GM18511 (cell line): ENCODE measurements at regions not wholly inside any gene's neighbourhood (a gene's known extent, or its start where the extent isn't known, plus 50 kb on each side); places are given as distances from the start of the nearest gene placed in this dataset.

Experiments
- ATAC-seq: cut with Tn5 transposase; IDR thresholded peaks from one replicate; pipeline ENCODE4 v1.9.1; 2021; ENCODE audit warnings: mild to moderate bottlenecking, moderate library complexity; ENCODE audit not compliant: unreplicated experiment

DNA sequence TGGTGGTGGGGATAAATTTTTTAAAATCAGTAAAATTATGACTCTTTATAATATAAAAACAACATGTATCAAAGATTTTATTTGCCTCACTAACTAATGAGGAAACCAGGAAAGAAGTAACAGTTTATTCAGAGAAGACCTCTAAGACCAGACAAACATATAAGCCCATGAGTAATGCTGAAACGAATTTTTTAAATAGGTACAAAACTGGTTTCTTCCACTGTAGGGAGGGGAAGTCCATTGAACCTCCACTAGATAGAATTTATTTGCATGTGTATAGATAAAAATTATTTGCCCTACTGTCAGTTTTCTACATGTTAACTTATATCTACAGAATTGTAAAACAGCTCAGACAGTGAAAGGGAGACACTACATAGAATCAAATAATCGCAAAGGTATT is 86.8 kb downstream of the ZC3H11B start:
- ATAC-seq = no peak

GRCh38 chr1:219523411-219523810 is 89.5 kb downstream of the ZC3H11B start:
- ATAC-seq = no peak

DNA sequence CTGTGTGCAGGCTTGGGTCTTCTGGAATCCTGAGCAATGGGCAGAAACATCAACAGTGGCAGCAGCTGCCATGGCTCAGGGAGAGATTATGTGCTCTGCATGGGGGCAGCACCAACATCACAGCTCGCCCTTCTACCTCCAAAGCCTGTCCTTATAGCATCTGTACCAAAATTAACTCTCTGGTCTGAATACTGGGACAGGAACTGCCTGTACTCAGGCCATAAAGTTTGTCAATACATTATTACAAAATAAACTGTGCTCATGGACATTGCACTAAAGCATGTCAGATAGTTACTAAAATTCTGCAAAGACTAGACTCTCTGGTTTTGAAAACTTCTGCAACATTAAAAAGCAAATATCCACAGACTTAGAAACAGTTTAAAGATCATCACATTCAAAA is 91.6 kb downstream of the ZC3H11B start:
- ATAC-seq = no peak

DNA sequence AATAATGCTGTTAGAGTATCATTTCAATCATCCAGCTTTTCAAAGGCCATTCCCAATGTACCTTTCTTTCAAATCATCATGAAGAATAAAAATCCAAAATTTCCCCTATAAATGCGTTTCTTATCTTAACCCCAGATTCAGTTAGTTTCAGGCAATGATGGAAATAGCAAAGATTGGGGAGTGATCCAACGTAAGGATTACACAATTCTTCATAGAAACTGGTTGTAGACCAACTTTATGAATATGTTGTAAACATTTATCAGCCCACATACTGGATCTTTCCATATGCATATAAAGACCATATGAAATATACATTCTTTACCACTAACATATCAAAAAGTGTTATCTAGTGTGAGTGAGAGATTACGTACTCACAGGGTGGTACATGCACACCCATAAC is 92.7 kb downstream of the ZC3H11B start:
- ATAC-seq = no peak

GRCh38 chr1:219518907-219519248 is 94.0 kb downstream of the ZC3H11B start:
- no peak for ATAC-seq

- no peak for ATAC-seq
These were observed 94.6 kb downstream of the ZC3H11B start for GRCh38 chr1:219518168-219518906.

DNA sequence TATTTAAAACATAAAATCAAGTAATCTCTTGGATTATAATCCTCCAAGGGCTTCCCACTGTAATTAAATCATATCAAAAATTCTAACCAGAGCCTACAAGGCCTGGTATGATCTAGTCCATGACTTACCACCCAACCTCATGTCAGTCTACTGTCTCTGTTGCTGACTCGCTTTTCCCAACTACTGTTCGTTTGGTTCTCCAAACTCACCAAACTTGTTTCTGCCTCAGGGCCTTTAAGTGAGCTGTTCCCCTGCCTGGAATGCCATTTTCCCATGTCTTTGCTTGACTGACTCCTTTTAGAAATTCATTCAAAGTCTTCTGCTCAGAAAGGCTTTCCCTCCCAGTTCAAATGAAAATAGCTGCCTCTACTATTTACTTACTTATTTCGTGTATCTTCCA is 95.9 kb downstream of the ZC3H11B start:
- no peak for ATAC-seq

DNA sequence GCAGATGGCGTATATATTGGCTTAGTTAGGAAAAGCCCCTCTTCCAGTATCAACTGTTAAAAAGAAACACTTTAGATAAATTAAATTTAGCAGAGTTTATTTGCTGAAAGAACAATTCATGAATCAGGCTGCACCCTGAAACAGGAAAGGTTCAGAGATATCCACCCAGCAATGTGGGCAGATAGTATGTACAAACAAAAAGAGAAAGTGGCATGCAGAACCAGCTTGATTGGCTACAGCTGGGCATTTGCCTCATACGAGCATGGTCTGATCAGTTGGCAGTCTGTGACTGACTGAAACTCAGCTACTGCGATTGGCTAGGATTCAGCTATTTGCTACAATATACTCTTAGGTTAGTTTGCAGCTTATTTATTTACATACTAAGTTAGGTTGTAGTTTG is 98.2 kb downstream of the ZC3H11B start:
- no peak for ATAC-seq

GRCh38 chr1:219507437-219507836 is 105.5 kb downstream of the ZC3H11B start:
- no peak for ATAC-seq

DNA sequence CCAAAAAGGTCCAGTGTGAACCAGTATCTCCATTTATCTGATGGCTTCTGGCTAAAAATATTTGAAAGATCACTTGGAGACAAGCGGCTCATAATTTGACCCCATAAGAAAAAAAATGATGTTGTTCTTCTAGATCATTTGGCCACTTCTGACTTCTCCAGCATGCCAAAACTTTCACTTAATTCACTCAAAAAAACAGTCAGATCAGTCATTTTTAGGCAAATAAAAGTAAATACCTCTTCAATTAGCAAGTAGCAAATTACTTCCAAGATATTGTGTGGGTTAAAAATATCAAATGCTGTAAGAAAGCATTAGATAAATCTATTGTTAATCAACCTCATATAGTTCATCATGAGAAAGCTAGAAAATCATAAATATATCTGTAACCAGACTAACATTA is 106.0 kb downstream of the ZC3H11B start:
- no peak for ATAC-seq

DNA sequence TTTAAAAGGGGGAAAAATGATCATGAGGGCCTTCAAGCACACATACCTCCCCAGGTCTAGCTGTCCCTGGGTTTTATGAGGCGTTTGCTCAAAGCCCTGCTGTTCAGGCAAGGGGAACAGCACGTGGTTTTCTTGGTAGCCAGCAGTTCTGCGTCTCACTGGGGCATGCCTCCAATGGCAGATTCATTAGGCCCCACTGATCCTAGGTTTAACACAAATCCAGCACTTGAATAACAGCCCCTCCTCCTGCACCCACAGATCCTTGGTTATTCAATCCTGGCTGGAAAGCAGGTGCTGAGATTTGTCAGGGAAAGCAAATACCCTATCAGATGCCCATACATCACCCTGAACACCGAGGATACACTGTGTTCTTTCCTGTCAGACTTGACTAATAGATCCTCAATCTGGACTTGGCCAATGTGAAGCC is 106.4 kb downstream of the ZC3H11B start:
- no peak for ATAC-seq

GRCh38 chr1:219505886-219506285 is 107.0 kb downstream of the ZC3H11B start:
- no peak for ATAC-seq

GRCh38 chr1:219503604-219504003 is 109.3 kb downstream of the ZC3H11B start:
- ATAC-seq = no peak

DNA sequence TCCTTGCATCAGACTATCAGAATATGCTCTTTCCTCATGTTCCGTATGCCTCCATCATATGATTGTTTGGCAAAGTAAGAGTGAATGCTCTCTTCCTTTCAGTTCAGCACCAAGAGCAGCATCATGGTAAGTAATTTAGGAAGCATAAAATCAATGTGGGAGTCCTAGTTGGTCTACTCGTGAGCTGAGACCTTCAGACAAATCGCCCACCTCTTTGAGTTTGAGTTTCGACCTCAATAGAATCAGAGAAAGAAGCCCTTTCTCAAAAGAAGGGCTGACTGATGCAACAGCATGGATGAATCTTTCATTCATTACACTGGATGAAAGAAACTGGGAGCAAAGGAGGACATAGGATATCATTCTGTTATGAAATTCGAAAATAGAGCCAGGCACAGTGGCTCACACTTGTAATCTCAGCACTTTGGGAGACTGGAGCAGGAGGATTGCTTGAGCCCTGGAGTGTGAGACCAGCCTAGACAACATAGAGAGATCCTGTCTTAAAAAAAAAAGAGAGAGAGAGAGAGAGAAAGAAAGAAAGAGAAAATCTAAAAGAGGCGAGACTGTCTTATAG is 112.5 kb downstream of the ZC3H11B start:
- ATAC-seq = no peak

DNA sequence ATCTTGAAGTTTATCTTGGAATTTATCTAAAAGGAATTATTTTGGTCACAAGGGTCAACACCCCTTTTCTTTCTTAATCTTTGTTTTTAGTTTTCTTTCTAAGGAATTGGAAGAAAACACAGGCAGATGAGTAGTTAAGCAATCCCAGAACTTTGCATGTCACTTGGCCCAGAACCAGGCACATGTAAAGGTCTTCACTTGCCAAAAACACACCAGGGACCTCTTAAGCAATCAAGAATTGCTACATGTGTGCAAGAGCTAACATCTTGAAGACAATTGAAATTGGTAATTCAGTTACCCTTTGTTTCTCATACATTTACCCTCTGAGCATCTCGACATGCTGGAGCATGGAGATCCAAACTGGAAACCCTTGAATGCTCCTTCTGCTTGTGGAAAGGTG is 114.2 kb downstream of the ZC3H11B start:
- no peak for ATAC-seq

DNA sequence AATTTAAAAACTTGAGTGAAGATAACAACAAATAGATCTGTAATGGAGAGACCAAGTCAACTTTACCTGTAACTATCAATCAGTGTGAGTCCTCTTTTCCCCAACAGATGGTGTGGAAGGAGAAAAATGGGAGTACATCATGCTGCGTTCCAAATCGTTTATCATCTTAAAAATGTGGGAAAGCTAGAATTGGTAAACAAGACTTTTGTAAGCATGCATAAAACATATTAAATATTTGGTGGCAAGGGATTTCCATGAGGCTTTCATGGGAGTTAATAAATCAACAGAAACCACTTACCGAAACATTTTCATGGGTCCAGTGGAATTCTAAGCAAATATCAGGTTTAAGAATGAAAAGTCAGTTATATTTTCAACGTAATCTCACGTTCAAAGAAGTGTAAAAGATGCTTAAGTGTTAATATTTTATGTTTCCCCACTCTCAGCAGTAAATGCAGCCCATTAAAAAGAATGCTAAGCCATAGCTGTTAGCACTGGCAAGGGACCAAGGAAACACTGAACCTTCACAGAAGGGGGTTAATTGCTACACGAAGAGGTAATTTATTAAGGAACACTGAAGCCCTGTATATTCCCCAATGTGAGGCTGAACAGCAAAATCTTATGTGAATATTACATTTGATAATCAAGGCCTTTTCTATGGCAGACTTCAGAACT is 117.0 kb downstream of the ZC3H11B start:
- no peak for ATAC-seq

DNA sequence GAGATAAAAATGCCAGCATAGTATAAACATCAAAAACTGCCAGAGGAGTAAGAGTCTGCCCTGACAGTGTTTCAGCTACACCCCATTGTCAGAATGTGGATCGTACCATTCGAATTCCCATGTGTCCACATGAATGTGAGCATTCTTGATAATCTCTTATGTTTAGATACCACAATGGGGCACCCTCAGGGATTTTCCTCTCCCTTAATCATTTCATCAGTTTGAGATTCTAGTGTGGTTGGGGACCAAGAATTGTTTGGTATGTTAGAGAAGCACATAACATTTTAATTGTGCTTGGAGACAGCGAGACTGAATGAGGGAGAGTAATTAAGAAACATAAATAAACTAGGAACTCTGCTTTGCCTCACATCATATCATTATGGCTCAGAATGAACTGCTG is 120.2 kb downstream of the ZC3H11B start:
- ATAC-seq = no peak

GRCh38 chr1:219490566-219490965 is 122.3 kb downstream of the ZC3H11B start:
- ATAC-seq = no peak

DNA sequence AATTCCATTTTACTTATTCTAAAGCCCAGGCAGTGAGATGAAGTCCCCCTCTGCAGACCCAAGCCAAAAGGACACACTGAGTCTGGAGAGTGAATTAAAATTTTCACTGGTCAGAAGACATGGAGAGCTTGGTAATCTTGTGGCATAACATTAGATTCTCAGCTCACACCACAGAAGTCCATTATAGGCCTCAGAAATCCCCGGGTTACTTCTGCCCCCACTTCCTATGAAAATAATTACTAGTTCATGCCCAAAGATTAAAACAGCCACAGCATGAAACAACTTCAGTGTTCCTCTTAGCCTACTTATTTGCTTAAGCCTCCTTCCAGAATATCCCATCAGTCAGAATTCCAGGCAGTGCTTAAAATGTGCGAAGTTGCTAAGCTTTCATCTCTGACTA is 123.3 kb downstream of the ZC3H11B start:
- no peak for ATAC-seq

DNA sequence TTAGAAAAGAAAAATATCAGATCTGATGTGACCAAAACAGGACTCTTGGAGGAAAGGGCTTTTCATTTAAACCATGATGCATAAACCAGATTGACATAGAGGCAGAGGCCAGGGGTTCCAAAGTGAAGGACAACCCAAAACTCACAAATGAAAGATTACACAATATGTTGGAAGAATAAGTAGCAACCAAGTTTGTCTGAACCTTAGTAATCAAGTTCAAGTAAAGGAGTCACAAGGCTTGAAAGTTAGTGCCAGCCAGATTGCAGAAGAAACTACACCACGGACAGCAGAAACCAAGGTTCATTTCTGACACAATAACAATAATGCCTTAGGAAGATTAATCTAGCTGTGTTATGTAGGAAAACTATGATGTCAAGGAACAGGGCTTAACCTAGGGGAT is 124.6 kb downstream of the ZC3H11B start:
- ATAC-seq = no peak

DNA sequence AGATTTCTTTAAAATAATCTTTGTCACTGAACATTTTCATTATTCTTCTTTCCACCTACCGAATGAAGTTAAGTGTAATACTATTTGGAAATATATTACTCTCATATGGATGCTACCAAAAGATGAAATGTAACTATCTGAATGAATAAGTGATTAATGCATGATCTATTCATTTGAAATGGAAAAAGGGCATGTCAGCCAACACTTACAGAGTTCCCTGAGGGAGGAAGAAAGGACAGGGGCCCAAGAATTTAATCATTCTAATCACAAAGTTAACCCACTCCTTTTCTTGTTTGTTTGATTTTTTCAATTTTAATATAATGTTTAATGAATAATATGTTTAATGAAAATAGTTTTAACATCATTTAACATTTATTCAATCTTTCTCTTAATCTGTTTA is 129.4 kb downstream of the ZC3H11B start:
- no peak for ATAC-seq

- no peak for ATAC-seq
These were observed 132.9 kb downstream of the ZC3H11B start for GRCh38 chr1:219480011-219480410.
